GM21825 (cell line): ENCODE measurements at regions not wholly inside any gene's neighbourhood (a gene's known extent, or its start where the extent isn't known, plus 50 kb on each side); places are given as distances from the start of the nearest gene placed in this dataset.
"Not testable (repeated sequence)": the region's sequence is repeated elsewhere in the genome, so short reads cannot be mapped to it uniquely, and the experiment has no call there.

Source experiments
- ATAC-seq: cut with Tn5 transposase; IDR thresholded peaks from one replicate; pipeline ENCODE4 v1.9.1; 2021; ENCODE audit warnings: mild to moderate bottlenecking, moderate library complexity; ENCODE audit not compliant: unreplicated experiment

- ATAC-seq: no peak
These were observed 134.6 kb upstream of the TBCA start for GRCh38 chr5:77910602-77911188.

- no peak for ATAC-seq
These were observed 133.1 kb upstream of the TBCA start for GRCh38 chr5:77909237-77909636.

GRCh38 chr5:77908787-77909186 lies 132.6 kb upstream of the TBCA start:
- ATAC-seq: no peak

GRCh38 chr5:77907786-77908185 lies 131.6 kb upstream of the TBCA start:
- no peak for ATAC-seq

- ATAC-seq: no peak
These were observed 130.7 kb upstream of the TBCA start for GRCh38 chr5:77906806-77907205.

GRCh38 chr5:77904362-77904761 lies 128.2 kb upstream of the TBCA start:
- ATAC-seq: no peak

GRCh38 chr5:77900691-77901090 lies 124.6 kb upstream of the TBCA start:
- ATAC-seq: no peak

GRCh38 chr5:77898385-77898784 lies 122.2 kb upstream of the TBCA start:
- no peak for ATAC-seq

- no peak for ATAC-seq
These were observed 120.2 kb upstream of the TBCA start for GRCh38 chr5:77896338-77896737.

GRCh38 chr5:77894103-77894502 lies 118.0 kb upstream of the TBCA start:
- ATAC-seq: not testable (repeated sequence)

- no peak for ATAC-seq
These were observed 117.2 kb upstream of the TBCA start for GRCh38 chr5:77893225-77893860.

GRCh38 chr5:77892061-77893010 lies 116.2 kb upstream of the TBCA start:
- ATAC-seq: no peak

- no peak for ATAC-seq
These were observed 109.4 kb upstream of the TBCA start for GRCh38 chr5:77885519-77885918.

- no peak for ATAC-seq
These were observed 106.6 kb upstream of the TBCA start for GRCh38 chr5:77882670-77883257.

- ATAC-seq: no peak
These were observed 105.4 kb upstream of the TBCA start for GRCh38 chr5:77881528-77881927.

- ATAC-seq: no peak
These were observed 101.6 kb upstream of the TBCA start for GRCh38 chr5:77877516-77878355.

- no peak for ATAC-seq
These were observed 100.8 kb upstream of the TBCA start for GRCh38 chr5:77876862-77877502.

GRCh38 chr5:77876316-77876715 lies 100.2 kb upstream of the TBCA start:
- ATAC-seq: no peak

GRCh38 chr5:77874691-77875090 lies 98.6 kb upstream of the TBCA start:
- ATAC-seq: no peak

- no peak for ATAC-seq
These were observed 97.1 kb upstream of the TBCA start for GRCh38 chr5:77873239-77873638.
